ENCODE measurements at regions not wholly inside any gene's neighbourhood (a gene's known extent, or its start where the extent isn't known, plus 50 kb on each side); places are given as distances from the start of the nearest gene placed in this dataset.

GRCh38 chr7:136079934-136080333 lies 102.8 kb upstream of the MTPN start:
- TF ChIP-seq RFX5 (IDR thresholded peaks at IDR 0.05; ENCODE audit: borderline replicate concordance, low read depth, low read length) (no peak), SIX5 (IDR thresholded peaks at IDR 0.05; ENCODE audit: low read depth, low read length) (no peak), CTCF (IDR thresholded peaks at IDR 0.05; ENCODE audit: control extremely low read depth in 1 of 3, insufficient read depth in 1 of 3, low read depth in 1 of 3, low read length in 3 of 3) (no peak), RXRA (IDR thresholded peaks at IDR 0.05; ENCODE audit: insufficient read depth, low read depth, low read length) (no peak), POLR2AphosphoS5 (IDR thresholded peaks at IDR 0.05; ENCODE audit: low read depth, low read length) (no peak), EP300 (IDR thresholded peaks at IDR 0.05; ENCODE audit: borderline replicate concordance in 1 of 2, low read depth in 2 of 2, low read length in 2 of 2) (no peak)
